Activated naive CD8-positive, alpha-beta T cell treated with anti-CD3 and anti-CD28 coated beads for 36 hours (primary cell): ENCODE measurements at regions not wholly inside any gene's neighbourhood (a gene's known extent, or its start where the extent isn't known, plus 50 kb on each side); places are given as distances from the start of the nearest gene placed in this dataset.
A peak's percentile ranks its signal among the peaks of the same experiment; 100 is the strongest.
"Not testable (repeated sequence)": the region's sequence is repeated elsewhere in the genome, so short reads cannot be mapped to it uniquely, and the experiment has no call there.

Source experiments
- DNase-seq: peaks from one replicate; pipeline ENCODE4 v3.0.0; 2021
- H3K27ac Mint-ChIP-seq: one replicate; pipeline ENCODE4 v1.8.0; 2022; ENCODE audit warnings: mild to moderate bottlenecking, moderate library complexity, mixed read lengths
- H3K27me3 Mint-ChIP-seq: one replicate; pipeline ENCODE4 v1.8.0; 2022; ENCODE audit warnings: mild to moderate bottlenecking, mixed read lengths
- H3K36me3 Mint-ChIP-seq: one replicate; pipeline ENCODE4 v1.8.0; 2021; ENCODE audit warnings: mild to moderate bottlenecking, mixed read lengths
- H3K4me1 Mint-ChIP-seq: one replicate; pipeline ENCODE4 v1.8.0; 2021; ENCODE audit warnings: mixed read lengths
- H3K4me3 Mint-ChIP-seq: one replicate; pipeline ENCODE4 v1.8.0; 2022; ENCODE audit warnings: mild to moderate bottlenecking, moderate library complexity, mixed read lengths
- H3K9me3 Mint-ChIP-seq: one replicate; pipeline ENCODE4 v1.8.0; 2022; ENCODE audit warnings: mixed read lengths

DNA sequence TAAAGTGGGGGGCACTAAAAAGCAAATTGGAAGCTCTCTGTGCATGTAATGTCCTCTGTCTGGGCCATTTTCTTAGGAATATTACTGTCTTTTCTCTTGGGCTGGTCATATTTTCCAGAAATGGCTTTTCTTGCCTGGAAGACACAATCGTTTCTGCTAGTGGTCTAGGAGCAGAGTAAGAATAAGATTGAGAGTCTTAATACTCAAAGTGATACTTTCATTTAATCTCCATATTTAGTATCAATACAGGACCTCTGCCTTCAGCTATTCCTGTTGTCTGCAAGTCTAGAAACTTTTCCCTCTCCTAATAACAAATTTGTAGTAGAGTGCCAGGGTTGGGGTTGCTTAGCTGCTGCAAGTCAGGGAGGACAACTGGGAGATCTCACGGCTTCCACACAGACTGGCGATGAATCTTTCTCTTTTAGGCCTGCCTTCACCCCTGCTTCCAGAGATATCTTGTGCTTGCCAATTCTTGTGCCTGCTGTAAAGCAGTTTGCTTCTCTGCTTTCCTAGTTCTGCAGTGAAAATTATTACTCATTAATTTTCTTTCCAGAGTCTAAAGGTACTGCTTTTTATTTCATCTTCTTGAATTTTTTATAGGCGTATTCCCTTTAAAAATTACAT is 149.6 kb downstream of the KBTBD2 start:
- not testable (repeated sequence) for DNase-seq, H3K36me3 Mint-ChIP-seq, H3K4me1 Mint-ChIP-seq, H3K27ac Mint-ChIP-seq, H3K9me3 Mint-ChIP-seq, H3K4me3 Mint-ChIP-seq
- H3K27me3 Mint-ChIP-seq, result peaks cover 13% of the 10 kb centered on the region

- not testable (repeated sequence) for H3K4me1 Mint-ChIP-seq, DNase-seq, H3K27ac Mint-ChIP-seq, H3K36me3 Mint-ChIP-seq, H3K9me3 Mint-ChIP-seq, H3K4me3 Mint-ChIP-seq
- H3K27me3 Mint-ChIP-seq, result peaks cover 13% of the 10 kb centered on the region
These were observed 151.8 kb downstream of the KBTBD2 start for GRCh38 chr7:32739749-32740148.

DNA sequence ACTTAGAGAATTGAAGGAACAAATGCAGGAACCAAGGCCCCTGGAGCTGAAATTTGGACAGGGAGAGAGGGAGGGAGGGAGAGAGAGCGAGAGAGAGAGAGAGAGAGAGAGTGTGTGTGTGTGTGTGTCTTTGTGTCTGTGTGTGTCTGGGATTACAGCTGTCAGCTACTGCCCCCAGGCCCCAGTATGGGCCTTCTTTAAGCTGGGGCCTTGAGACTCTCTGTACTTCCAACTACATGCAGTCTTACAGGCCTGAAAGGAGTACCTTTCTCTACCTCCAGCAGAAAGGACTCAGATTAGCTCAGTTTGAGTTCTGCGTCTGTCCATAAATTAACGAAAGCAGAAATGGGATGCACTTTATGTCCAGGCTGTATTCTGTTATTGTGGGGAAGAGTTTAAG is 153.2 kb downstream of the KBTBD2 start:
- H3K27ac Mint-ChIP-seq, H3K4me1 Mint-ChIP-seq, H3K27me3 Mint-ChIP-seq, H3K4me3 Mint-ChIP-seq, DNase-seq, H3K9me3 Mint-ChIP-seq, H3K36me3 Mint-ChIP-seq: not testable (repeated sequence)

GRCh38 chr7:32732767-32733166 is 158.8 kb downstream of the KBTBD2 start:
- H3K9me3 Mint-ChIP-seq, H3K27ac Mint-ChIP-seq, H3K27me3 Mint-ChIP-seq, H3K4me1 Mint-ChIP-seq, H3K4me3 Mint-ChIP-seq, DNase-seq, H3K36me3 Mint-ChIP-seq: not testable (repeated sequence)

- not testable (repeated sequence) for H3K4me1 Mint-ChIP-seq, H3K36me3 Mint-ChIP-seq, DNase-seq, H3K27ac Mint-ChIP-seq, H3K9me3 Mint-ChIP-seq
- Mint-ChIP-seq H3K4me3 (peak overlapping the region; percentile 66), H3K27me3 (peaks cover 15% of the 10 kb centered on the region)
These were observed 162.3 kb downstream of the KBTBD2 start for GRCh38 chr7:32729335-32729675.

- peak overlapping the region; percentile 48 for H3K27ac Mint-ChIP-seq
- H3K27me3 Mint-ChIP-seq, result peaks cover 15% of the 10 kb centered on the region
- H3K9me3 Mint-ChIP-seq, H3K36me3 Mint-ChIP-seq, H3K4me1 Mint-ChIP-seq: not testable (repeated sequence)
- DNase-seq, result peak; percentile 59
- H3K4me3 Mint-ChIP-seq, result peak overlapping the region; percentile 74
These were observed 162.9 kb downstream of the KBTBD2 start for GRCh38 chr7:32728412-32729334.

DNA sequence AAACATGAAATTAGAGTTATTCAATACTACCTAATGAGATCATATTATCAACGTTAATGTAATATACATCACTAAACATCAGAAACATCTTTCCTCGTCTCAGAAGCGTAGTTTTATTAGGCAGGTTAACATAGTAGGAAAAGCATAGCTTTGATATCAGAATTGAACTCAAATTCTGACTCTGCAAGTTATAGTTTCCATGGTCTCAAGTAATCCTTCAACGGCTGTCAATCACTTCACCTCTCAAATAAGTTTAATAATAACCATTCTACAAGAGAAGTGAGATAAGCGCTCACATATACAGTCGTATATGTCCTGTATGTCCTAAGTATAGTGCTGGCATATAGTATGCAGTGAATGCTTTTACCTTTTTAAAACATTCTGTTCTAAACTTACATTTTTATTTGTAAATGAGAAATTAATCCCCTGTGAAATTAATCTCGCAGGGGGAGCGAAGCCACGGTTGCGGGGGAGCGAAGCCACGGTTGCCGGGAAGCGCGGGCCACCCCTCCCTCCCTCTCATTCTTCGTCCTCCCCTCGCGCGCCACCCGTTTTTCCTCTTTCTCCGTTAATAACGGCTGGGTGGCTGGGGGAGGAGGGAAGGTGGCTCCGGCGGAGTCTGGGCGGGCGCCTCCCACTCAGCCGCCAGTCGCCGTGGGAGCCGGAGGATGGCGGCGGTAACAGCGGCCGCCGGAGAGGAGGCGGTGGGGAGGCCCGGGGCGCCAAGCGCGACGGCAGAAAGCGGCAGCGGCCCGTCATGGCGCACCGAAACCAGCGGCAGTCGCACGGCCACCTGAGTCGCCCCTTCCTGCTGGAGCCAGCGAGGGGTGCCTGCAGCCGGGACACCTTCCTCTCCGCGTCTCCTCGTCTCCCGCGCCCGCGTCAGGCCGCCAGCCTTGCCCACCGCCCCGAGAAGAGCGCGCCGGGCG is 163.8 kb downstream of the KBTBD2 start:
- H3K27ac Mint-ChIP-seq, H3K9me3 Mint-ChIP-seq, H3K4me1 Mint-ChIP-seq, H3K36me3 Mint-ChIP-seq: not testable (repeated sequence)
- DNase-seq, result peak; percentile 58
- peaks cover 15% of the 10 kb centered on the region for H3K27me3 Mint-ChIP-seq
- peak overlapping the region; percentile 73 for H3K4me3 Mint-ChIP-seq

DNA sequence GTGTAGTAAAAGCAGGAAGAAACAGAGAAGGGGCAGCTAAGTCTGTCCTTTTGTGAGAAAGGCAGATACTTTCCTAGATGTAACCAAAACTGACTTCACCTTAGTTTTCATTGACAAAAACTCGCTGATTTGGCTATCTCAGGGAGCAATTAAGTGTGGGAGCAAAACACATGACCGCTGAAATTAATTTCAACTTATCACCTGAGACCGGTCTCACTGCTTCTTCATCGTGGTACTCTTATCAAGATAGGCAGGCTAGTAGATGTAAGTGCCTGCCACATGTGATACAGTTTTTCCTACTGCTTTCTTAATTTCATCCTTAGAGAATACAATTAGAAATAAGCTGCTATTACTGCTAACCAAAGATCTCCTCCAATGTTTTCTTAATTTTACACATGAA is 168.7 kb downstream of the KBTBD2 start:
- H3K4me1 Mint-ChIP-seq, H3K27me3 Mint-ChIP-seq, H3K27ac Mint-ChIP-seq, H3K36me3 Mint-ChIP-seq, DNase-seq, H3K9me3 Mint-ChIP-seq, H3K4me3 Mint-ChIP-seq: not testable (repeated sequence)

GRCh38 chr7:32694182-32694581 is 197.4 kb downstream of the KBTBD2 start:
- Mint-ChIP-seq H3K4me3 (no peak overlapping the region), H3K4me1 (peaks cover 8% of the 10 kb centered on the region), H3K9me3 (peaks cover 5% of the 10 kb centered on the region), H3K36me3 (peaks cover 3% of the 10 kb centered on the region), H3K27me3 (no peaks in the 10 kb centered on the region), H3K27ac (no peak overlapping the region)
- DNase-seq, result no peak

DNA sequence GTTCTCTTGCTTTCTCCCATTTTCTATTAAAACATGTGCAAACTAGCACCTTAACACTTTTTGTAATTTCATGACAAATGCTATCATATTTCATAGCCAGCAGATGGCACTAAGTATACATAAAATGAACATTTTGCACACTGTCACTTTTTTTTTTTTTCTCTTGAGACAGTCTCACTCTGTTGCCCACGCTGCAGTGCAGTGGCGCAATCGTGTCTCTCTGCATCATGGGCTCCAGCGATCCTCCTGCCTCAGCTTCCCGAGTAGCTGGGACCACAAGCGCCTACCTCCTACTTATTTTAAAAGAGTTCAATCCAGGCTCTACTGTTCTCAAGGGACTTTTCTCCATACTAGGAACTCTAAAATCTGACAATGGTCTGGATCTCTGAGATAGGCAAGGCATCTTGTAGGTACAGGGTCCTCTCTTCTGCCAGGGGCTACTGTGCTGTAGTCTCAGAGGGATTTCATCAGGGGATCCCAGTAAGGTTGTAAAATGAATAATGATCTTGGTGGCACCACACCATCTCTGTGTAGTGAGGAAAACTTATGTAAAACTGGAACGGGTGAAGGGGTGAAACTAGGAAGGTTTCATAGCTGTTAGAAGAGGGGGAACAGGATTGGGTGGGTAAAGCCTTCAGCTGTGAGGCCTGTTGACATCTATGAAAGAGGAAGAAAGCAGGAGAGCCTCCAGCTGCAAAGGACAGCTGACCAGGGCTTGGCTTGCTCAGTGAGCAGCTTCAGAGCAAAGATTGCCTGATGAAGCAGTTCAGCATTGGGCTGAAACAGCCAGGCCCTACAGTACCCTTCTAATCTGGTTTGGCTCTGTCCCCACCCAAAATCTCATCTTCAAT is 196.9 kb downstream of the AVL9 start:
- not testable (repeated sequence) for H3K27ac Mint-ChIP-seq, H3K9me3 Mint-ChIP-seq, H3K36me3 Mint-ChIP-seq, H3K4me1 Mint-ChIP-seq, H3K27me3 Mint-ChIP-seq
- peak; percentile 14 for DNase-seq
- H3K4me3 Mint-ChIP-seq, result peak overlapping the region; percentile 18

GRCh38 chr7:32688092-32688491 is 192.8 kb downstream of the AVL9 start:
- not testable (repeated sequence) for H3K27ac Mint-ChIP-seq, H3K9me3 Mint-ChIP-seq, H3K36me3 Mint-ChIP-seq, DNase-seq, H3K4me1 Mint-ChIP-seq, H3K4me3 Mint-ChIP-seq, H3K27me3 Mint-ChIP-seq

DNA sequence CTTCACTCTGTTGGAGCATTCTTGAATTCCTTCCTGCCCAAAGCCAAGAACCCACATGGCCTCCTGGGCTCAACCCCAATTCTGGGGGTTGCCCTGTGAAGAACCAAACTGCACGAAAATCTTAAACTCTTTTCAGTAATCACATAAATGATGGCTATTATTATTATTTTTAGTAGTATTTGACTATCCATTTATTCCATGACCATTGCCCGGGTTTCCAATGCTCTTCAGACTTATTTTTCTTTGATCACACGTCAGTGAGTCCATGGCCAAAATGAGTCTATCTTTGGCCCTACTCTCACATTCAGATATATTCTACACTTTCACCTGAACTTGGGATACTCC is 185.9 kb downstream of the AVL9 start:
- Mint-ChIP-seq H3K9me3 (no peaks in the 10 kb centered on the region), H3K27ac (peak overlapping the region; percentile 26), H3K36me3 (no peaks in the 10 kb centered on the region), H3K27me3 (peaks cover 2% of the 10 kb centered on the region), H3K4me1 (peaks cover 18% of the 10 kb centered on the region), H3K4me3 (no peak overlapping the region)
- DNase-seq, result no peak

- H3K4me1 Mint-ChIP-seq, result peaks cover 18% of the 10 kb centered on the region
- H3K9me3 Mint-ChIP-seq, result no peaks in the 10 kb centered on the region
- peaks cover 2% of the 10 kb centered on the region for H3K27me3 Mint-ChIP-seq
- H3K27ac Mint-ChIP-seq, result no peak overlapping the region
- no peaks in the 10 kb centered on the region for H3K36me3 Mint-ChIP-seq
- DNase-seq, result no peak
- H3K4me3 Mint-ChIP-seq, result no peak overlapping the region
These were observed 185.2 kb downstream of the AVL9 start for GRCh38 chr7:32680259-32681173.

DNA sequence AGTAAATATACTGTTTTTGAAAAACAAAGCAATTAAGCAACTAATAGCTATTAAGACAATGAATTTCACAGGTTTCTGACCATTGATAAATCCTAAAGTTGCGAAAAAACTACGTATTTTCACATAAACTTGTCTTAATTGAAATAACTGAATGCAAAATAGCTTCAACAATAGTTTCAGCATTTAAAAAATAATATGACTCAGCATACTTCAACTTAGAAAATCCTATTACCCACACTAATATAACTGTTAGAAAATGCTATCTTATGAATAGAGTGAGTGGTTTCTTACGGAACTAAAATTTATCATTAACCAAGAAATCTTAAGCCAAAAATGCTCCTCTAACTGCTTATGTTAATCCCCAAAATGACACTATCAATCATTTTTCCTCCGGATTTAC is 183.9 kb downstream of the AVL9 start:
- Mint-ChIP-seq H3K4me3 (no peak overlapping the region), H3K9me3 (no peaks in the 10 kb centered on the region), H3K4me1 (peaks cover 18% of the 10 kb centered on the region), H3K36me3 (no peaks in the 10 kb centered on the region), H3K27ac (no peak overlapping the region), H3K27me3 (peaks cover 2% of the 10 kb centered on the region)
- no peak for DNase-seq
